Transverse colon (tissue), 4 donors: ENCODE measurements at regions not wholly inside any gene's neighbourhood (a gene's known extent, or its start where the extent isn't known, plus 50 kb on each side); places are given as distances from the start of the nearest gene placed in this dataset.
"Not testable (repeated sequence)": the region's sequence is repeated elsewhere in the genome, so short reads cannot be mapped to it uniquely, and the experiment has no call there.

Source experiments
- DNase-seq: peaks from one replicate; pipeline ENCODE4 v3.0.0-alpha.2; 2019
- H3K27ac ChIP-seq, 4 donors: fragments of 200-600 bp; sonication (generic); 2 replicates each; pipeline ENCODE4 v1.5.1; 2016 to 2018; ENCODE audit warnings: inconsistent platforms in 4 of 4
- H3K27me3 ChIP-seq: fragments of 200-600 bp; sonication (generic); 2 replicates; pipeline ENCODE4 v1.5.1; 2017; ENCODE audit warnings: inconsistent platforms
- H3K36me3 ChIP-seq, 4 donors: fragments of 200-600 bp; sonication (generic); 2 replicates each; pipeline ENCODE4 v1.5.1; 2017 to 2019; ENCODE audit warnings: inconsistent platforms in 4 of 4
- H3K4me1 ChIP-seq, 4 donors: fragments of 200-600 bp; sonication (generic); 2 replicates each; pipeline ENCODE4 v1.5.1; 2017 to 2020; ENCODE audit warnings: inconsistent platforms in 4 of 4
- H3K4me3 ChIP-seq, 4 donors: fragments of 200-600 bp; sonication (generic); 1 replicate in 1 of 4; 2 replicates in 3 of 4; pipeline versions ENCODE4 v1.5.1 to v1.6.1; 2017 to 2019; ENCODE audit warnings: inconsistent platforms in 4 of 4
- H3K9me3 ChIP-seq, 2 donors: fragments of 200-600 bp; sonication (generic); 2 replicates each; pipeline ENCODE4 v1.5.1; 2017 to 2019; ENCODE audit warnings: inconsistent platforms in 2 of 2
- WGBS, 2 donors: methylation state at CpG; one replicate each; pipeline ENCODE4 v1.1.5; 2018; ENCODE audit warnings: low coverage in 1 of 2; 5-methylcytosine and 5-hydroxymethylcytosine counted together
- in situ Hi-C, 4 donors: fragments of 200-750 bp; cut with MboI; loops; one replicate each; pipeline versions ENCODE4 v1.15.0 to v1.15.1; 2017; ENCODE audit warnings: low sequenced_read_pairs in 3 of 4, low pct_ligation_motif_present in 1 of 4, low pct_unique_long_range_greater_than_20kb in 1 of 4
- intact Hi-C: fragments of 100-400 bp; cut with DNase I; formaldehyde crosslinking; loops from one replicate; pipeline ENCODE4 v1.15.1; 2023; ENCODE audit warnings: low total_unique reads
- TF ChIP-seq, protein P1 (sequence below), 5 experiments: fragments of 200-600 bp in 3 of 5; fragments of 450-650 bp in 2 of 5; sonication (generic) in 3 of 5; IDR thresholded peaks; 1 replicate in 2 of 5; 2 replicates in 3 of 5; pipeline ENCODE4 v1.5.1; 2016 to 2017; ENCODE audit warnings: antibody characterized with exemption in 5 of 5, inconsistent platforms in 3 of 5, mild to moderate bottlenecking in 2 of 5, moderate library complexity in 1 of 5

GRCh38 chr1:843946-844345 is 79.8 kb upstream of the SAMD11 start:
- in situ Hi-C loops, H3K27ac ChIP-seq, H3K9me3 ChIP-seq, H3K27me3 ChIP-seq, H3K4me1 ChIP-seq, H3K36me3 ChIP-seq, intact Hi-C loops, H3K4me3 ChIP-seq, DNase-seq: not testable (repeated sequence)
- WGBS, 2 donors = 88% methylated on average over 5 of the region's 5 CpGs; no CpG with 5 or more reads in 1 of the 2 donors

GRCh38 chr1:844472-845026 is 79.2 kb upstream of the SAMD11 start:
- H3K4me1 ChIP-seq = no peaks in the 10 kb centered on the region
- no peaks in the 10 kb centered on the region for H3K27me3 ChIP-seq
- TF ChIP-seq, protein P1, sequence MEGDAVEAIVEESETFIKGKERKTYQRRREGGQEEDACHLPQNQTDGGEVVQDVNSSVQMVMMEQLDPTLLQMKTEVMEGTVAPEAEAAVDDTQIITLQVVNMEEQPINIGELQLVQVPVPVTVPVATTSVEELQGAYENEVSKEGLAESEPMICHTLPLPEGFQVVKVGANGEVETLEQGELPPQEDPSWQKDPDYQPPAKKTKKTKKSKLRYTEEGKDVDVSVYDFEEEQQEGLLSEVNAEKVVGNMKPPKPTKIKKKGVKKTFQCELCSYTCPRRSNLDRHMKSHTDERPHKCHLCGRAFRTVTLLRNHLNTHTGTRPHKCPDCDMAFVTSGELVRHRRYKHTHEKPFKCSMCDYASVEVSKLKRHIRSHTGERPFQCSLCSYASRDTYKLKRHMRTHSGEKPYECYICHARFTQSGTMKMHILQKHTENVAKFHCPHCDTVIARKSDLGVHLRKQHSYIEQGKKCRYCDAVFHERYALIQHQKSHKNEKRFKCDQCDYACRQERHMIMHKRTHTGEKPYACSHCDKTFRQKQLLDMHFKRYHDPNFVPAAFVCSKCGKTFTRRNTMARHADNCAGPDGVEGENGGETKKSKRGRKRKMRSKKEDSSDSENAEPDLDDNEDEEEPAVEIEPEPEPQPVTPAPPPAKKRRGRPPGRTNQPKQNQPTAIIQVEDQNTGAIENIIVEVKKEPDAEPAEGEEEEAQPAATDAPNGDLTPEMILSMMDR (IDR thresholded peaks at IDR 0.05) = no peak
- in situ Hi-C loops (no loop called here), intact Hi-C loops (no loop called here)
- 83% methylated on average over 11 to 13 of the region's 13 CpGs for WGBS, 2 donors
- no peaks in the 10 kb centered on the region for H3K36me3 ChIP-seq
- DNase-seq = no peak
- no peaks in the 10 kb centered on the region for H3K9me3 ChIP-seq
- no peak overlapping the region for H3K4me3 ChIP-seq
- no peak overlapping the region for H3K27ac ChIP-seq

- not testable (repeated sequence) for H3K27ac ChIP-seq
These were observed 78.1 kb upstream of the SAMD11 start for GRCh38 chr1:845641-846040.

DNA sequence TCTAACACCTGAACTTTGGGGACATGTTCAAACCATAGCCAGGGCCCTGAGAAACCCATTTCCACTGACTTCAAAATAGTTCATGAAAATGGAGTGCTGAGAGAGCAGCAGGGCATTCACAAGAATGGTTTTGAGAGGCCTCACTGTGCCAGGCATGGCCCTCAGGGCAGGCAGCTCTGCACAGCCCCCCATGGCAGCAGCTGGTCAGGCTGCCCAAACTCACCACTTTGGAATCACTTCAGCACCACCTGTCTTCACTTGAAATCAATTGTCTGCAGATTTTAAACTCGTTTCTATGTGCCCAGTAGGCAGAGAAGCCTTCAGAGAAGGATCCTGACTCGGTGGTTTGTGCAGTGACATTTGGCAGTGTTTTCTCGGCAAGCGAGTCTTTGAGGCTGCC is 73.8 kb upstream of the SAMD11 start:
- in situ Hi-C loops, DNase-seq, H3K27ac ChIP-seq, H3K36me3 ChIP-seq, H3K4me3 ChIP-seq, H3K4me1 ChIP-seq, intact Hi-C loops, H3K27me3 ChIP-seq, H3K9me3 ChIP-seq: not testable (repeated sequence)
- WGBS, 2 donors = 97% methylated on average over 4 of the region's 4 CpGs; no CpG with 5 or more reads in 1 of the 2 donors

More at GRCh38 chr1:845641-846040, 78.1 kb upstream of the SAMD11 start:
- H3K36me3 ChIP-seq, intact Hi-C loops, H3K27me3 ChIP-seq, H3K4me3 ChIP-seq, H3K4me1 ChIP-seq, in situ Hi-C loops, H3K9me3 ChIP-seq, DNase-seq: not testable (repeated sequence)
- WGBS, 2 donors = 76 to 88% methylated on average over 2 to 3 of the region's 3 CpGs

- WGBS, 2 donors = 77% methylated on average over 3 of the region's 4 CpGs; no CpG with 5 or more reads in 1 of the 2 donors
- H3K36me3 ChIP-seq, H3K27ac ChIP-seq, H3K4me3 ChIP-seq, in situ Hi-C loops, H3K4me1 ChIP-seq, H3K9me3 ChIP-seq, H3K27me3 ChIP-seq, DNase-seq, intact Hi-C loops: not testable (repeated sequence)
These were observed 73.4 kb upstream of the SAMD11 start for GRCh38 chr1:850318-850717.

DNA sequence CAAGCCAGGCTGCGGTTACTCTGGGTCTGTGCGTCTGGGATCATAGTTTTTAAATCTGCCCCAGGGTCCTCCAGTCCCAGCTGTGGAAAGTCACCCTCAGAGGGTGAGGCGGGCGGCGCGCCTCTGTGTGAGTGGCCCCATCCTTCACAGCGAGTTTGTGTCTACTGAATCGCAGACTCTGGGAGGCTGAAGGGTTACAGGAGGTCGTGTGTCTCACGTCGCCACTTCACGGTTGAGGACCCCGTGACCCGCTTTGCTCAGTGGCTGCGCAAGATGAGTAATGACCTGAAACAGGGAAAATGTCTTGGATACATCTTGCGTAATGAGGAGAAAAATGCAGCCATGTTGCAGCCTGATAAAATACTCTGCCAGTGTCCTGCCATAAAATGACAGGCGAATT is 72.3 kb upstream of the SAMD11 start:
- H3K4me1 ChIP-seq, H3K4me3 ChIP-seq, H3K36me3 ChIP-seq, H3K27me3 ChIP-seq, in situ Hi-C loops, intact Hi-C loops, H3K9me3 ChIP-seq, DNase-seq, H3K27ac ChIP-seq: not testable (repeated sequence)
- 87% methylated on average over 8 of the region's 17 CpGs; no CpG with 5 or more reads in 1 of the 2 donors for WGBS, 2 donors

GRCh38 chr1:851841-852240 is 71.9 kb upstream of the SAMD11 start:
- intact Hi-C loops, H3K4me3 ChIP-seq, H3K27me3 ChIP-seq, H3K9me3 ChIP-seq, DNase-seq, H3K4me1 ChIP-seq, H3K36me3 ChIP-seq, H3K27ac ChIP-seq, in situ Hi-C loops: not testable (repeated sequence)
- 83 to 92% methylated on average over 7 to 9 of the region's 9 CpGs for WGBS, 2 donors

GRCh38 chr1:855202-855981 is 68.3 kb upstream of the SAMD11 start:
- intact Hi-C loops = not testable (repeated sequence)

GRCh38 chr1:856541-857057 is 67.1 kb upstream of the SAMD11 start:
- peaks cover 0 to 10% (median 3%) of the 10 kb centered on the region in 4 donors for H3K4me1 ChIP-seq
- H3K27me3 ChIP-seq, H3K27ac ChIP-seq, H3K36me3 ChIP-seq, H3K4me3 ChIP-seq, intact Hi-C loops, H3K9me3 ChIP-seq, in situ Hi-C loops, DNase-seq: not testable (repeated sequence)
- 72% methylated on average over 7 of the region's 10 CpGs; no CpG with 5 or more reads in 1 of the 2 donors for WGBS, 2 donors

More at GRCh38 chr1:855202-855981, 68.3 kb upstream of the SAMD11 start:
- H3K27me3 ChIP-seq, H3K9me3 ChIP-seq, DNase-seq, H3K27ac ChIP-seq, H3K4me3 ChIP-seq, H3K36me3 ChIP-seq, in situ Hi-C loops: not testable (repeated sequence)
- WGBS, 2 donors = 87 to 97% methylated on average over 10 to 16 of the region's 16 CpGs
- peaks cover 0 to 10% (median 3%) of the 10 kb centered on the region in 4 donors for H3K4me1 ChIP-seq
